GM23338 (cell line): ENCODE measurements at regions not wholly inside any gene's neighbourhood (a gene's known extent, or its start where the extent isn't known, plus 50 kb on each side); places are given as distances from the start of the nearest gene placed in this dataset.

Experiments used
- ATAC-seq: fragments of 200-7000 bp; cut with Tn5 transposase; 3 replicates; pipeline ENCODE4 v1.9.1; 2020
- DNase-seq: peaks from one replicate; pipeline ENCODE4 v3.0.0-alpha.2; 2015; ENCODE audit warnings: low spot score
- H2AFZ ChIP-seq: fragments of 200-600 bp; sonication (generic); 2 replicates; pipeline ENCODE4 v1.8.0; 2016; ENCODE audit warnings: antibody characterized with exemption, mild to moderate bottlenecking, moderate library complexity
- H3F3A ChIP-seq: fragments of 200-600 bp; sonication (generic); replicated peaks from 2 replicates; pipeline ENCODE4 v1.8.0; 2017; ENCODE audit warnings: antibody characterized with exemption, mixed run types, low read depth
- H3K27ac ChIP-seq: fragments of 200-600 bp; sonication (generic); 2 replicates; pipeline ENCODE4 v1.6.1; 2016; ENCODE audit warnings: low read depth
- H3K27me3 ChIP-seq: fragments of 200-600 bp; sonication (generic); 2 replicates; pipeline ENCODE4 v1.8.0; 2016; ENCODE audit warnings: mild to moderate bottlenecking, mixed run types, moderate library complexity; ENCODE audit not compliant: insufficient read depth
- H3K36me3 ChIP-seq: fragments of 200-600 bp; sonication (generic); 2 replicates; pipeline ENCODE4 v1.8.0; 2016; ENCODE audit warnings: mild to moderate bottlenecking; ENCODE audit not compliant: insufficient read depth
- H3K4me1 ChIP-seq: fragments of 200-600 bp; sonication (generic); 2 replicates; pipeline ENCODE4 v1.8.0; 2016; ENCODE audit warnings: mild to moderate bottlenecking, moderate library complexity; ENCODE audit not compliant: insufficient read depth
- H3K4me2 ChIP-seq: fragments of 200-600 bp; sonication (generic); 2 replicates; pipeline ENCODE4 v1.7.1; 2017; ENCODE audit warnings: mixed run types
- H3K4me3 ChIP-seq: fragments of 200-600 bp; sonication (generic); 2 replicates; pipeline ENCODE4 v1.6.1; 2016; ENCODE audit warnings: mixed run types
- H3K79me2 ChIP-seq: fragments of 200-600 bp; sonication (generic); replicated peaks from 2 replicates; pipeline ENCODE4 v1.8.0; 2017; ENCODE audit warnings: mild to moderate bottlenecking; ENCODE audit not compliant: insufficient read depth
- H3K9me2 ChIP-seq: fragments of 200-600 bp; sonication (generic); 2 replicates; pipeline ENCODE4 v1.8.0; 2017; ENCODE audit not compliant: insufficient read depth
- H4K20me1 ChIP-seq: fragments of 200-600 bp; sonication (generic); replicated peaks from 2 replicates; pipeline ENCODE4 v1.8.0; 2017; ENCODE audit warnings: mild to moderate bottlenecking; ENCODE audit not compliant: insufficient read depth
- H3K27ac Mint-ChIP-seq: 2 replicates; pipeline ENCODE4 v1.8.0; 2020; ENCODE audit warnings: inconsistent platforms, mild to moderate bottlenecking, moderate library complexity, mixed read lengths
- H3K27me3 Mint-ChIP-seq: 3 replicates; pipeline ENCODE4 v1.8.0; 2022; ENCODE audit warnings: low read depth, mild to moderate bottlenecking, moderate library complexity, mixed read lengths, inconsistent platforms; ENCODE audit not compliant: insufficient read depth, poor library complexity
- H3K36me3 Mint-ChIP-seq: 3 replicates; pipeline ENCODE4 v1.8.0; 2021; ENCODE audit warnings: low read depth, mild to moderate bottlenecking, inconsistent platforms, moderate library complexity, mixed read lengths
- H3K4me1 Mint-ChIP-seq: 3 replicates; pipeline ENCODE4 v1.8.0; 2020; ENCODE audit warnings: mild to moderate bottlenecking, inconsistent platforms, mixed read lengths
- H3K4me3 Mint-ChIP-seq: 3 replicates; pipeline ENCODE4 v1.8.0; 2021; ENCODE audit warnings: moderate library complexity, mild to moderate bottlenecking, inconsistent platforms, mixed read lengths
- H3K9me3 Mint-ChIP-seq: 3 replicates; pipeline ENCODE4 v1.8.0; 2020; ENCODE audit warnings: moderate library complexity, mild to moderate bottlenecking, inconsistent platforms, mixed read lengths
- CREB1 ChIP-seq: fragments of 250-450 bp; sonication (Bioruptor Pico); IDR thresholded peaks from 2 replicates; pipeline ENCODE4 v1.5.0; 2020; ENCODE audit warnings: low read depth, mild to moderate bottlenecking, moderate library complexity
- CTCF ChIP-seq, 2 experiments: fragments of 200-600 bp in 1 of 2; sonication (generic) in 1 of 2; conservative IDR thresholded peaks; 2 replicates each; pipeline versions ENCODE4 v1.5.1 to v1.6.1; 2016 to 2017; ENCODE audit warnings: antibody characterized with exemption in 2 of 2, low read depth in 2 of 2, mild to moderate bottlenecking in 2 of 2, moderate library complexity in 1 of 2
- ETS1 ChIP-seq: IDR thresholded peaks from 2 replicates; pipeline ENCODE4 v1.6.1; 2016; ENCODE audit warnings: antibody characterized with exemption
- EZH2 ChIP-seq: fragments of 200-600 bp; sonication (generic); IDR thresholded peaks from one replicate; pipeline ENCODE4 v1.8.0; 2017; ENCODE audit warnings: antibody characterized with exemption, mild to moderate bottlenecking, low read depth; ENCODE audit not compliant: unreplicated experiment
- EZH2phosphoT487 ChIP-seq: fragments of 200-600 bp; sonication (generic); IDR thresholded peaks from one replicate; pipeline ENCODE4 v1.8.1; 2018; ENCODE audit warnings: antibody characterized with exemption; ENCODE audit not compliant: unreplicated experiment
- JUNB ChIP-seq: IDR thresholded peaks from one replicate; pipeline ENCODE4 v1.6.1; 2016; ENCODE audit warnings: antibody characterized with exemption; ENCODE audit not compliant: unreplicated experiment
- POLR2AphosphoS5 ChIP-seq: IDR thresholded peaks from 2 replicates; pipeline ENCODE4 v1.6.1; 2016; ENCODE audit warnings: antibody characterized with exemption, low read depth
- ZNF331 ChIP-seq: fragments of 250-450 bp; sonication (Bioruptor Pico); IDR thresholded peaks from 2 replicates; pipeline ENCODE4 v1.5.0; 2020; ENCODE audit warnings: low read depth, mild to moderate bottlenecking, moderate library complexity
- TF ChIP-seq, protein P1 (sequence below): IDR thresholded peaks from one replicate; pipeline ENCODE4 v1.6.1; 2018; ENCODE audit warnings: antibody characterized with exemption; ENCODE audit not compliant: unreplicated experiment

DNA sequence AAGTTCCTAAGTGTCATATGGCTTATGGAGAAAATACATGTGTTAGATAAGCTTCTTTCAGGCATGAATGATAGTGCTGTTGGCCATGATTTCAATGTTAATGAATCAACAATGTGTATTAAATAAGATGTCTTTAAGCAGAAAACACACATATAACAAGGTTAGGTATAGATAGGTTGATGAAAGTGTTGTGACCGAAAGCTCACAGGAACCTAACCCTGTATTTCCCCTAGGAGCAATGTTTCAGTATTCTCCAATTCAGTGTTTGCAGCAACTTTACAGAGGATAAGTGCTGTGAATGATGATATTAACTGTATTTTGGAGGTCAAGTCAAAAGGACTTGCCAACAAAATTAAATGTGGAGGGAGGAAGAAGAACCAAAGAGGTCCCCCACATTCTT, 82.8 kb upstream of the PRDM11 start (continued):
- no peak for TF ChIP-seq CTCF (conservative IDR thresholded peaks at IDR 0.05; ENCODE audit: low read depth in 2 of 2)
- TF ChIP-seq, protein P1, sequence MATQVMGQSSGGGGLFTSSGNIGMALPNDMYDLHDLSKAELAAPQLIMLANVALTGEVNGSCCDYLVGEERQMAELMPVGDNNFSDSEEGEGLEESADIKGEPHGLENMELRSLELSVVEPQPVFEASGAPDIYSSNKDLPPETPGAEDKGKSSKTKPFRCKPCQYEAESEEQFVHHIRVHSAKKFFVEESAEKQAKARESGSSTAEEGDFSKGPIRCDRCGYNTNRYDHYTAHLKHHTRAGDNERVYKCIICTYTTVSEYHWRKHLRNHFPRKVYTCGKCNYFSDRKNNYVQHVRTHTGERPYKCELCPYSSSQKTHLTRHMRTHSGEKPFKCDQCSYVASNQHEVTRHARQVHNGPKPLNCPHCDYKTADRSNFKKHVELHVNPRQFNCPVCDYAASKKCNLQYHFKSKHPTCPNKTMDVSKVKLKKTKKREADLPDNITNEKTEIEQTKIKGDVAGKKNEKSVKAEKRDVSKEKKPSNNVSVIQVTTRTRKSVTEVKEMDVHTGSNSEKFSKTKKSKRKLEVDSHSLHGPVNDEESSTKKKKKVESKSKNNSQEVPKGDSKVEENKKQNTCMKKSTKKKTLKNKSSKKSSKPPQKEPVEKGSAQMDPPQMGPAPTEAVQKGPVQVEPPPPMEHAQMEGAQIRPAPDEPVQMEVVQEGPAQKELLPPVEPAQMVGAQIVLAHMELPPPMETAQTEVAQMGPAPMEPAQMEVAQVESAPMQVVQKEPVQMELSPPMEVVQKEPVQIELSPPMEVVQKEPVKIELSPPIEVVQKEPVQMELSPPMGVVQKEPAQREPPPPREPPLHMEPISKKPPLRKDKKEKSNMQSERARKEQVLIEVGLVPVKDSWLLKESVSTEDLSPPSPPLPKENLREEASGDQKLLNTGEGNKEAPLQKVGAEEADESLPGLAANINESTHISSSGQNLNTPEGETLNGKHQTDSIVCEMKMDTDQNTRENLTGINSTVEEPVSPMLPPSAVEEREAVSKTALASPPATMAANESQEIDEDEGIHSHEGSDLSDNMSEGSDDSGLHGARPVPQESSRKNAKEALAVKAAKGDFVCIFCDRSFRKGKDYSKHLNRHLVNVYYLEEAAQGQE = no peak
- no peak for TF ChIP-seq POLR2AphosphoS5
- TF ChIP-seq ETS1 = no peak
- no peak for TF ChIP-seq ZNF331

DNA sequence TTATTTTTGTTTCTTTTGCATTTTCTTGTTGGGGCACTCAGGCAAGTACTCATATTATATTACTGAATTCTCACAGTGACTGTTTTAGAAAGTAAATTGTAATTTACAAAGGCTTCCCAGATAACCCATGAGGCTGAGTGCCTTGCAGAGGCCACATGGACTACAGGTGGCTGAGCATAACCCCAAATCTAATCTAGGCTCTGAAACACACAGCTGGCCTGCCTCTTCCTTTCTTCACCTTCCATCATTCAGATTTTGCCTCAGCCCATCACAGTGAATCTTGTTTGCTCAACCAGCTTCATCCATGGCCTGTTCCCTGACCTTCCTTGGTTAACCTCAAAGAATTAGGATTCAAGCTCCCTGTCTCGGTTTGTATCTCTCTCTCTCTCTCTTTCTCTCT, 78.5 kb upstream of the PRDM11 start:
- Mint-ChIP-seq H3K27me3 (peaks cover 2% of the 10 kb centered on the region), H3K4me1 (no peaks in the 10 kb centered on the region; the same call in 2 of the 3 replicates), H3K27ac (no peak overlapping the region), H3K4me3 (no peak overlapping the region), H3K9me3 (peaks cover 20% of the 10 kb centered on the region; the same call in 2 of the 3 replicates), H3K36me3 (0 out of 3 replicates have a peak, but pooled peaks cover 5% of the 10 kb centered on the region)
- Histone ChIP-seq H3K9me2 (no peaks in the 10 kb centered on the region), H3K4me3 (no peak overlapping the region), H4K20me1 (no peaks in the 10 kb centered on the region), H3K4me1 (no peaks in the 10 kb centered on the region), H3K4me2 (no peak overlapping the region), H3K27me3 (0 out of 2 replicates have a peak, but pooled peaks cover 2% of the 10 kb centered on the region), H3F3A (no peaks in the 10 kb centered on the region), H3K27ac (no peak overlapping the region), H2AFZ (no peak overlapping the region), H3K79me2 (no peaks in the 10 kb centered on the region), H3K36me3 (no peaks in the 10 kb centered on the region)
- ATAC-seq (no peak), DNase-seq (no peak)
- TF ChIP-seq ZNF331 (no peak), JUNB (no peak), EZH2phosphoT487 (no peak), CREB1 (CRISPR knock-in tag) (no peak), EZH2 (no peak)
- TF ChIP-seq, protein P1 = no peak
